WERI-Rb-1 (cell line): ENCODE measurements at regions not wholly inside any gene's neighbourhood (a gene's known extent, or its start where the extent isn't known, plus 50 kb on each side); places are given as distances from the start of the nearest gene placed in this dataset.

Experiments used
- DNase-seq: peaks from one replicate; pipeline ENCODE4 v3.0.0-alpha.2; 2020
- H3K27ac ChIP-seq: fragments of 250-450 bp; sonication (Bioruptor Pico); 2 replicates; pipeline ENCODE4 v1.5.1; 2020; ENCODE audit warnings: mild to moderate bottlenecking, moderate library complexity
- H3K27me3 ChIP-seq: fragments of 250-450 bp; sonication (Bioruptor Pico); 2 replicates; pipeline ENCODE4 v1.5.1; 2021; ENCODE audit warnings: mild to moderate bottlenecking, low read depth, moderate library complexity; ENCODE audit not compliant: insufficient read depth, severe bottlenecking
- H3K36me3 ChIP-seq: fragments of 250-450 bp; sonication (Bioruptor Pico); 2 replicates; pipeline ENCODE4 v1.5.1; 2020; ENCODE audit warnings: mild to moderate bottlenecking, moderate library complexity
- H3K4me3 ChIP-seq: 2 replicates; pipeline ENCODE4 v1.5.1; 2011; ENCODE audit warnings: low read depth, mild to moderate bottlenecking, control low read depth, low read length
- H3K9me3 ChIP-seq: fragments of 250-450 bp; sonication (Bioruptor Pico); 2 replicates; pipeline ENCODE4 v1.5.1; 2021; ENCODE audit warnings: mild to moderate bottlenecking, moderate library complexity; ENCODE audit not compliant: severe bottlenecking
- TF ChIP-seq, protein P1 (sequence below): IDR thresholded peaks from 2 replicates; pipeline ENCODE4 v1.5.1; 2011; ENCODE audit warnings: low read depth, mild to moderate bottlenecking, control low read depth, inconsistent platforms, low read length

DNA sequence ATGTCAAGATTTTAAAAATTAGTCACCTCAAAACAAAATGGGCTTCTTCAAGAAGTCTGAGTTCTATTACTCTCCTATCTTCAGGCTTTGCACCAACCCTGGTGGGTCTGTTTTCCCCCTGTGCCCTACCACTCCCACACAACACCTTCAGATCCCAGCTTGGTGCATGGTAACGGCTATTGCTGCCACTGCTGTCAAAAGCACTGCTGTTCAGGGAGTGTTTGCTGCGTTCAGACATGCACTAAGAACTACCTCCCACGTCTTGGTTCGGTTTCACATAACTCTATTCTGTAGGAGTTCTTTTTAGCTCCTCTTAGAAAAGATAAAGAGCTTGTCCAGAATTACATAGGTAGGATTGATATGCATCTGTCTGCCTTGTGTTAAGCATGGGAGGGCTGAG, 799.2 kb downstream of the NR2F2 start:
- peaks cover 23% of the 10 kb centered on the region for H3K27me3 ChIP-seq
- no peak overlapping the region for H3K27ac ChIP-seq
- DNase-seq = no peak
- TF ChIP-seq, protein P1, sequence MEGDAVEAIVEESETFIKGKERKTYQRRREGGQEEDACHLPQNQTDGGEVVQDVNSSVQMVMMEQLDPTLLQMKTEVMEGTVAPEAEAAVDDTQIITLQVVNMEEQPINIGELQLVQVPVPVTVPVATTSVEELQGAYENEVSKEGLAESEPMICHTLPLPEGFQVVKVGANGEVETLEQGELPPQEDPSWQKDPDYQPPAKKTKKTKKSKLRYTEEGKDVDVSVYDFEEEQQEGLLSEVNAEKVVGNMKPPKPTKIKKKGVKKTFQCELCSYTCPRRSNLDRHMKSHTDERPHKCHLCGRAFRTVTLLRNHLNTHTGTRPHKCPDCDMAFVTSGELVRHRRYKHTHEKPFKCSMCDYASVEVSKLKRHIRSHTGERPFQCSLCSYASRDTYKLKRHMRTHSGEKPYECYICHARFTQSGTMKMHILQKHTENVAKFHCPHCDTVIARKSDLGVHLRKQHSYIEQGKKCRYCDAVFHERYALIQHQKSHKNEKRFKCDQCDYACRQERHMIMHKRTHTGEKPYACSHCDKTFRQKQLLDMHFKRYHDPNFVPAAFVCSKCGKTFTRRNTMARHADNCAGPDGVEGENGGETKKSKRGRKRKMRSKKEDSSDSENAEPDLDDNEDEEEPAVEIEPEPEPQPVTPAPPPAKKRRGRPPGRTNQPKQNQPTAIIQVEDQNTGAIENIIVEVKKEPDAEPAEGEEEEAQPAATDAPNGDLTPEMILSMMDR = no peak
- no peaks in the 10 kb centered on the region for H3K9me3 ChIP-seq
- no peaks in the 10 kb centered on the region for H3K36me3 ChIP-seq
- no peak overlapping the region for H3K4me3 ChIP-seq

DNA sequence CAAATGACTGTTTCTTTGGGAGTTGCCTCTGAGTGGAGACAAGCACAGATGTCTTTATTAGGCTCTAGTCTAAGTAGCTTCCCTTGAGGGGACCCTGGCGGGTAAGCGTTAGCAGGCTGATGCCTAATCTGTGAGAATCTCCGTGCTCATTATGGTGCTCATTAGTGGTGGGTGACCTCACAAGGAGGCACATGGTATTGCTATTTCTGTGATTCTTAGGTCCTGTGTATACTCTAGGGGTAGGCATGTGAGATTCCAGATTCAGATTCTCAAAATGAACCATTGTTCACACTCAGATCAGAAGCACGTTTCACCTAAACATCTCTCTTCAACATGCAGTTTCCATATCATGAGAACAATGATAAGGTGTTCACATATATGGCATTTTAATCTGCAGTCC, 809.7 kb downstream of the NR2F2 start:
- Histone ChIP-seq H3K27ac (no peak overlapping the region), H3K36me3 (no peaks in the 10 kb centered on the region), H3K27me3 (peaks cover 26% of the 10 kb centered on the region), H3K4me3 (no peak overlapping the region), H3K9me3 (no peaks in the 10 kb centered on the region)
- DNase-seq = no peak
- TF ChIP-seq, protein P1 = no peak

DNA sequence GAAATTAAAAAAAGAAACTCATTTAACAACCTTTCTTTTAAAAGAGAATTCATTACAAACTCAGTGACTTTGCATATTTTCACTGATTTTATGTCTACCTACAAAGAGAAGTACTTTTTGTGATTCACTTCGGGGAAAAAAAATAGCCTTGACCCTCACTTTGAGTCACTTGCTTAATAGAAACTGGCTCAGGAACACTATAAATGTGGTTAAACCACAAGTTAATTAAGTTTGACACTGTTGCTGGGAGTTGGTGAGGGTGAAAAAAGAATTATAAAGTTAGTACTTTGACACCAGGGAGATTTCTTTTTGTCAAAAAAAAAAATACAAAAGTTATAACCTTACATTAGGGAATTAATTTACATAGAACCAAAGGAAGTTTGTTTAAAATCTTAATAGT, 810.9 kb downstream of the NR2F2 start:
- no peak overlapping the region for H3K4me3 ChIP-seq
- H3K36me3 ChIP-seq = no peaks in the 10 kb centered on the region
- TF ChIP-seq, protein P1 = no peak
- peaks cover 24% of the 10 kb centered on the region for H3K27me3 ChIP-seq
- H3K27ac ChIP-seq = no peak overlapping the region
- no peak for DNase-seq
- no peaks in the 10 kb centered on the region for H3K9me3 ChIP-seq

DNA sequence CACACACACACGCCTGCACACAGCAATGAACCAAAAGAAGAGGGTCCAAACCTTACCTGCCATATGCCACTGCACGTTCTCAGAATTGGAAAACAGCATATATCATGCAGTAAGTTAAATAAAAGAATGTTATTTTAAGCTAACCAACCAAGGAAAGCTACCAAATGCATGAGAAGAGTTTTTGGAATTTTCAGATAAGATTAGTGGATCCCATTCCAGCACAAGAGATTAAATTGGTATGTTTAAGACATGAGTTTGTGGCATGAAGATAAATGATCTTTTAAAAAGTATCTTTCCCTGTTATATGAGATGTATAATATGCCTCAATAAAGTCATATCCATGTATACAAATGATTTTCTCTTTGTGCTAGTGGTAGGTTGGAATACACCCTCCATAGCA, 811.4 kb downstream of the NR2F2 start:
- H3K9me3 ChIP-seq = no peaks in the 10 kb centered on the region
- no peak for DNase-seq
- H3K27ac ChIP-seq = no peak overlapping the region
- H3K27me3 ChIP-seq = peaks cover 24% of the 10 kb centered on the region
- H3K4me3 ChIP-seq = no peak overlapping the region
- H3K36me3 ChIP-seq = no peaks in the 10 kb centered on the region
- TF ChIP-seq, protein P1 = no peak

DNA sequence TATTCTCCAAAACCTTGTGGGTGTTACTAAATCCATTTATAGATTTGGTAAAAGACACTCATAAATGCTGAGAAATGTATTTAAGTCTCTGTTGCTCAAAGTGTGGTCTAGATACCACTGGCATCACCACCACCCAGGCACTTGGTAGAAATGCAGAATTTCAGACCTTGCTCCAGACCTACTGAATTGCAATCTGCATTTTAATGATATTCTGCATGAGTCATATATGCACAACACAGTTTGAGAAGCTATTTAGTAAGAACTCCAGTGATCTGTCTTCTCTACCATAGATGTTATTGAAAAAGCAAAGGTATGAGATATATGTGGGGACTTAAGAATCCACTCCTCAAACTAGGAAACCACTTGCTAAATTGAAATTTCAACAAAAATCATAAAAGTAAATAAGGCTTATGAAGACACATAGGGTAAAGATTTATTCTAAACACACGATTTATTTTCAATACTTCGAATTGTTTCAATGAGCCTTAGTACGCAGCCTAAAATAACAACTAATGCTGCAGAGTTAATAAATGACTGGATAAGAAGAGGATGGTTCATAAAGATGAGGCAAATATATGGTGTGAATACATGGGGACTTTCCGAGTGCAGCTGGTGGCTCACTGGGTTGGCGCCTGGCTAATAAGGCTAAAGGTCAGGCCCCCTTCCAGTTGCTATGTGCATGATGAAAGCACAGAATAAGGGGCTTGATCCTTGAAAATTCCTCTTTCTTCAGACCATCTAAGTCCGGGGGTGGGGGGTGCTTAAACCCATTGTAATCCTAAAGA, 813.3 kb downstream of the NR2F2 start:
- H3K27ac ChIP-seq = no peak overlapping the region
- no peaks in the 10 kb centered on the region for H3K36me3 ChIP-seq
- H3K9me3 ChIP-seq = no peaks in the 10 kb centered on the region
- no peak overlapping the region for H3K4me3 ChIP-seq
- H3K27me3 ChIP-seq = peaks cover 30% of the 10 kb centered on the region
- TF ChIP-seq, protein P1 = no peak
- DNase-seq = no peak

DNA sequence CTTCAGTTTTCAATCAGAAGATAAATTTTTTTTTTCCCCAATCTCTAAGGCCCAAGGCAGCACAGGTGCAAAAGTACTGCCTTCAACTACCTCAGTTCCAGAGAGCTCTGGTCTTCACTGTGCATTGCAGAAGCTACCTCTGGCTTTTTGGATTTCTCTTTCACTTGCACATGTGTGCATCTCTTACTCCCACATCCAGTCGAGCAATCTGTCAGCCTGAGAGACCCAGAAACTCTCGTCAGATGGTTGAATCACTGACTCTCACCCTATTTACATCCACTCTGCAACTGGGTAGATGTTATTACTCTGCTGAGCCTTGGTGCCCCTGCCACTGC, 813.8 kb downstream of the NR2F2 start:
- Histone ChIP-seq H3K27ac (no peak overlapping the region), H3K4me3 (no peak overlapping the region), H3K36me3 (no peaks in the 10 kb centered on the region), H3K27me3 (peaks cover 30% of the 10 kb centered on the region), H3K9me3 (no peaks in the 10 kb centered on the region)
- no peak for DNase-seq
- TF ChIP-seq, protein P1 = no peak
